SK-N-SH (cell line): ENCODE measurements at regions not wholly inside any gene's neighbourhood (a gene's known extent, or its start where the extent isn't known, plus 50 kb on each side); places are given as distances from the start of the nearest gene placed in this dataset.

Source experiments
- NRF1 ChIP-seq: IDR thresholded peaks from 2 replicates; pipeline ENCODE4 v1.6.1; 2012; ENCODE audit warnings: low read depth, mild to moderate bottlenecking, low read length
- RCOR1 ChIP-seq: fragments of 150-350 bp; IDR thresholded peaks from 2 replicates; pipeline ENCODE4 v1.6.1; 2017; ENCODE audit warnings: antibody characterized with exemption, low read length
- RXRA ChIP-seq: IDR thresholded peaks from 2 replicates; pipeline ENCODE4 v1.4.0; 2012; ENCODE audit warnings: low read depth, mild to moderate bottlenecking, borderline replicate concordance
- TAF1 ChIP-seq: IDR thresholded peaks from 2 replicates; pipeline ENCODE4 v1.6.1; 2012; ENCODE audit warnings: low read depth, mild to moderate bottlenecking, low read length, moderate library complexity, borderline replicate concordance
- TF ChIP-seq, protein P1 (sequence below): IDR thresholded peaks from 2 replicates; pipeline ENCODE4 v1.6.1; 2012; ENCODE audit warnings: mild to moderate bottlenecking, low read depth, low read length, moderate library complexity

DNA sequence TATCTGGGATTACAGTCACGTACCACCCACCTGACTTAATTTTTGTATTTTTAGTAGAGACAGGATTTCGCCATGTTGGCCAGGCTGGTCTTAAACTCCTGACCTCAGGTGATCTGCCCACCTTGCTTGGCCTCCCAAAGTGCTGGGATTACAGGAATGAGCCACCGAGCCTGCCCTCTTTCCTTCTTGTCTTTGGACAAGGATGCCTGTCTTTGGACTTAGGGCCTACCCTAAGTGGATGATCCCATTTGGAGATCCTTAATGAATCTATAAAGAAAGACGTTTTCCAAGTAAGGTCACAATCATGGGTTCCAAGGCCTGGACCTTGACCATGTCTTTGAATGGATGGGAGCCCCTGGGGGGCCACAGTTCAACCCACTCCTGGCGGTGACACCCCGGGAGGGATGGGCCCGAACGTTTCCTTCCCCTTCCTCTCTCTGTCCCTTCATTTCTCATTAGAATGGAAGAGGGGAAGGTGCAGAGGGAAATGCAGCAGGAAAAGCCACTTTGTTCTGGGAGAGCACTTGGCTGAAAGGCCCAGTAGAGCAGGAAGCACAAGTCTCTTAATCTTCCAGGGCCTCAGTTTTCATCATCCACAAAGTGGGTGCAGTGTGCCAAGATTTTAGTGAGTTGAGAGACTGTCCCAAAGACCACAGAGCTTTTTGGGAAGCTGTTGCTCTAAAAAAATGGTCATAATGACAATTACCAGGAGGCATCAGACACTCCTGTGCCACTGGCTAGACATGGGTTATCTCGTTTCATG lies 353.3 kb downstream of the SEC14L1 start:
- TF ChIP-seq, protein P1, sequence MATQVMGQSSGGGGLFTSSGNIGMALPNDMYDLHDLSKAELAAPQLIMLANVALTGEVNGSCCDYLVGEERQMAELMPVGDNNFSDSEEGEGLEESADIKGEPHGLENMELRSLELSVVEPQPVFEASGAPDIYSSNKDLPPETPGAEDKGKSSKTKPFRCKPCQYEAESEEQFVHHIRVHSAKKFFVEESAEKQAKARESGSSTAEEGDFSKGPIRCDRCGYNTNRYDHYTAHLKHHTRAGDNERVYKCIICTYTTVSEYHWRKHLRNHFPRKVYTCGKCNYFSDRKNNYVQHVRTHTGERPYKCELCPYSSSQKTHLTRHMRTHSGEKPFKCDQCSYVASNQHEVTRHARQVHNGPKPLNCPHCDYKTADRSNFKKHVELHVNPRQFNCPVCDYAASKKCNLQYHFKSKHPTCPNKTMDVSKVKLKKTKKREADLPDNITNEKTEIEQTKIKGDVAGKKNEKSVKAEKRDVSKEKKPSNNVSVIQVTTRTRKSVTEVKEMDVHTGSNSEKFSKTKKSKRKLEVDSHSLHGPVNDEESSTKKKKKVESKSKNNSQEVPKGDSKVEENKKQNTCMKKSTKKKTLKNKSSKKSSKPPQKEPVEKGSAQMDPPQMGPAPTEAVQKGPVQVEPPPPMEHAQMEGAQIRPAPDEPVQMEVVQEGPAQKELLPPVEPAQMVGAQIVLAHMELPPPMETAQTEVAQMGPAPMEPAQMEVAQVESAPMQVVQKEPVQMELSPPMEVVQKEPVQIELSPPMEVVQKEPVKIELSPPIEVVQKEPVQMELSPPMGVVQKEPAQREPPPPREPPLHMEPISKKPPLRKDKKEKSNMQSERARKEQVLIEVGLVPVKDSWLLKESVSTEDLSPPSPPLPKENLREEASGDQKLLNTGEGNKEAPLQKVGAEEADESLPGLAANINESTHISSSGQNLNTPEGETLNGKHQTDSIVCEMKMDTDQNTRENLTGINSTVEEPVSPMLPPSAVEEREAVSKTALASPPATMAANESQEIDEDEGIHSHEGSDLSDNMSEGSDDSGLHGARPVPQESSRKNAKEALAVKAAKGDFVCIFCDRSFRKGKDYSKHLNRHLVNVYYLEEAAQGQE: no peak
- TF ChIP-seq TAF1 (no peak), RXRA (no peak), NRF1 (no peak), RCOR1 (no peak)
